PC-3 (cell line): ENCODE measurements at regions not wholly inside any gene's neighbourhood (a gene's known extent, or its start where the extent isn't known, plus 50 kb on each side); places are given as distances from the start of the nearest gene placed in this dataset.
"Not testable (repeated sequence)": the region's sequence is repeated elsewhere in the genome, so short reads cannot be mapped to it uniquely, and the experiment has no call there.

ENCODE experiments used
- ATAC-seq: fragments of 200-7000 bp; cut with Tn5 transposase; 2 replicates; pipeline ENCODE4 v1.9.1; 2020; ENCODE audit warnings: mild to moderate bottlenecking, moderate library complexity
- BruUV-seq: library from RNA; stranded (reverse); fragments of 400-500 nt; replicated peaks from 2 replicates; lab custom pipeline; 2021; lab: Mats Ljungman, UMichigan
- CTCF ChIA-PET: fragments of 300-600 bp; sonication (Branson Sonifier 250); formaldehyde crosslinking; loops from one replicate; lab custom pipeline; 2022; ENCODE audit warnings: antibody characterized with exemption; lab: Charles Lee
- POLR2A ChIA-PET: fragments of 300-600 bp; sonication (Branson Sonifier 250); formaldehyde crosslinking; loops from one replicate; lab custom pipeline; 2022; ENCODE audit warnings: antibody characterized with exemption; ENCODE audit not compliant: unreplicated experiment; lab: Charles Lee
- DNase-seq: peaks from one replicate; pipeline ENCODE4 v3.0.0-alpha.2; 2015
- H2AFZ ChIP-seq: fragments of 300-600 bp; sonication (generic); 2 replicates; pipeline ENCODE4 v1.6.0; 2016; ENCODE audit warnings: antibody characterized with exemption, low read length
- H3F3A ChIP-seq: fragments of 300-600 bp; sonication (generic); one replicate; pipeline ENCODE4 v1.6.0; 2017; ENCODE audit warnings: antibody characterized with exemption, low read length, control low read depth, mild to moderate bottlenecking; ENCODE audit not compliant: unreplicated experiment
- H3K27ac ChIP-seq: fragments of 300-600 bp; sonication (generic); 2 replicates; pipeline ENCODE4 v1.5.1; 2016; ENCODE audit warnings: mild to moderate bottlenecking, low read length
- H3K27me3 ChIP-seq: fragments of 300-600 bp; sonication (generic); 2 replicates; pipeline ENCODE4 v1.6.1; 2016; ENCODE audit warnings: low read length, mixed read lengths
- H3K36me3 ChIP-seq: fragments of 300-600 bp; sonication (generic); 2 replicates; pipeline ENCODE4 v1.6.1; 2016; ENCODE audit warnings: low read depth, mixed run types, low read length, mixed read lengths
- H3K4me1 ChIP-seq: fragments of 300-600 bp; sonication (generic); 2 replicates; pipeline ENCODE4 v1.5.1; 2016; ENCODE audit warnings: low read length; ENCODE audit not compliant: insufficient read depth
- H3K4me2 ChIP-seq: fragments of 300-600 bp; sonication (generic); 2 replicates; pipeline ENCODE4 v1.6.0; 2016; ENCODE audit warnings: low read length
- H3K4me3 ChIP-seq: fragments of 300-600 bp; sonication (generic); 2 replicates; pipeline ENCODE4 v1.5.1; 2016; ENCODE audit warnings: mild to moderate bottlenecking, low read length, mixed read lengths
- H3K79me2 ChIP-seq: fragments of 300-600 bp; sonication (generic); 2 replicates; pipeline ENCODE4 v1.6.1; 2017; ENCODE audit warnings: low read length, mixed read lengths
- H3K9ac ChIP-seq: fragments of 300-600 bp; sonication (generic); 2 replicates; pipeline ENCODE4 v1.6.0; 2016; ENCODE audit warnings: mild to moderate bottlenecking, low read length
- H3K9me2 ChIP-seq: fragments of 300-600 bp; sonication (generic); replicated peaks from 2 replicates; pipeline ENCODE4 v1.6.1; 2016; ENCODE audit warnings: mixed run types, low read length, mixed read lengths
- H3K9me3 ChIP-seq: fragments of 300-600 bp; sonication (generic); 2 replicates; pipeline ENCODE4 v1.6.1; 2016; ENCODE audit warnings: low read length, mixed read lengths
- H4K20me1 ChIP-seq: fragments of 300-600 bp; sonication (generic); 2 replicates; pipeline ENCODE4 v1.6.1; 2016; ENCODE audit warnings: low read length, mixed read lengths
- EZH2 ChIP-seq: fragments of 300-600 bp; sonication (generic); IDR thresholded peaks from one replicate; pipeline ENCODE4 v1.6.1; 2017; ENCODE audit warnings: antibody characterized with exemption, mild to moderate bottlenecking, low read length; ENCODE audit not compliant: unreplicated experiment
- EZH2phosphoT487 ChIP-seq: fragments of 300-600 bp; sonication (generic); IDR thresholded peaks from 2 replicates; pipeline ENCODE4 v1.6.1; 2018; ENCODE audit warnings: mild to moderate bottlenecking, antibody characterized with exemption, low read length, borderline replicate concordance
- intact Hi-C: fragments of 100-400 bp; cut with micrococcal nuclease; formaldehyde crosslinking; loops from 2 replicates; pipeline ENCODE4 v1.9.0; 2023
- TF ChIP-seq, protein P1 (sequence below): fragments of 300-600 bp; sonication (generic); conservative IDR thresholded peaks from 2 replicates; pipeline ENCODE4 v1.5.1; 2017; ENCODE audit warnings: antibody characterized with exemption, low read depth, mild to moderate bottlenecking, low read length

DNA sequence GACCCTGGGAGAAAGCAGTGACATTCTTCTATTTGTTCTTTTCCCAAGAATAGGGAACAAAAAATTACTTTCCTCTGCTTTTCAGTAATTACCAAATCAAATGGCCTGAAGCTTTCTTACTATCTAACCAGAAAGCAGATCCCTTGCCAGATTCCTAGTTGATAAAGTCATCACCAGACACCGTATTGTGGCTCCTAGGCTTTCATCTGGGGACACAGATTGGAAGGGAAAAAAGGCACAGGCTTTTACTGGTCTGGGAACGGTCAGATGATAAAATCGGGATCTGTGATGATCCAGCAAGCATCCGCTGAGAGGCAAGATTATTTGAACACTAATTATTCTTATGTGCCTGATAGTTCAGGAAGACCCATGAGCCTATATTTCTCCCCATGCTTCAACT lies 79.1 kb upstream of the BCL2L14 start:
- no peaks in the 10 kb centered on the region for H3K9me3 ChIP-seq
- intact Hi-C loops, result no loop called here
- H3F3A ChIP-seq, result no peaks in the 10 kb centered on the region
- CTCF ChIA-PET, result no interaction called here
- DNase-seq, result no peak
- H3K9ac ChIP-seq, result no peak overlapping the region
- no TSS peak for BruUV-seq
- no peak overlapping the region for H3K4me2 ChIP-seq
- ATAC-seq, result no peak
- POLR2A ChIA-PET, result no interaction called here
- H3K4me3 ChIP-seq, result no peak overlapping the region
- H3K9me2 ChIP-seq, result no peaks in the 10 kb centered on the region
- no peaks in the 10 kb centered on the region for H3K36me3 ChIP-seq
- H3K79me2 ChIP-seq, result no peaks in the 10 kb centered on the region
- no peak overlapping the region for H2AFZ ChIP-seq
- no peaks in the 10 kb centered on the region for H3K27me3 ChIP-seq
- no peak overlapping the region for H3K27ac ChIP-seq
- 0 out of 2 replicates have a peak, but pooled peaks cover under 1% of the 10 kb centered on the region for H3K4me1 ChIP-seq
- TF ChIP-seq EZH2phosphoT487 (no peak), EZH2 (no peak)
- TF ChIP-seq, protein P1, sequence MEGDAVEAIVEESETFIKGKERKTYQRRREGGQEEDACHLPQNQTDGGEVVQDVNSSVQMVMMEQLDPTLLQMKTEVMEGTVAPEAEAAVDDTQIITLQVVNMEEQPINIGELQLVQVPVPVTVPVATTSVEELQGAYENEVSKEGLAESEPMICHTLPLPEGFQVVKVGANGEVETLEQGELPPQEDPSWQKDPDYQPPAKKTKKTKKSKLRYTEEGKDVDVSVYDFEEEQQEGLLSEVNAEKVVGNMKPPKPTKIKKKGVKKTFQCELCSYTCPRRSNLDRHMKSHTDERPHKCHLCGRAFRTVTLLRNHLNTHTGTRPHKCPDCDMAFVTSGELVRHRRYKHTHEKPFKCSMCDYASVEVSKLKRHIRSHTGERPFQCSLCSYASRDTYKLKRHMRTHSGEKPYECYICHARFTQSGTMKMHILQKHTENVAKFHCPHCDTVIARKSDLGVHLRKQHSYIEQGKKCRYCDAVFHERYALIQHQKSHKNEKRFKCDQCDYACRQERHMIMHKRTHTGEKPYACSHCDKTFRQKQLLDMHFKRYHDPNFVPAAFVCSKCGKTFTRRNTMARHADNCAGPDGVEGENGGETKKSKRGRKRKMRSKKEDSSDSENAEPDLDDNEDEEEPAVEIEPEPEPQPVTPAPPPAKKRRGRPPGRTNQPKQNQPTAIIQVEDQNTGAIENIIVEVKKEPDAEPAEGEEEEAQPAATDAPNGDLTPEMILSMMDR, result no peak
- H4K20me1 ChIP-seq, result no peaks in the 10 kb centered on the region

DNA sequence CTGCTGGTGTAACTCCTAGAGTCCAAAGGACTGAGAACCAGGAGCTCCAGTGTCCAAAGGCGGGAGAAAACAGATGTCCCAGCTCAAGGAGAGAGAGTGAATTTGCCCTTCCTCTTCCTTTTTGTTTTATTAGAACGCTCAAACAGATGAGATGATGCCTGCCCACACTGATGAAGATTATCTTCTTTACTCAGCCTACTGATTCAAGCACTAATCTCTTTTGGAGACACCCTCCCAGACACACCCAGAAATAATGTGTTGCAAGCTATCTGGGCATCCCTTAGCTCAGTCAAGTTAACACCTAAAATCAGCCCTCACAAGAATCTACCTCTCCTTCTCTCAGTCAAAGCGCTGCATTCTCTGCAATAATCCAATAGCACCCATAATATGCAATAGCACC lies 78.2 kb upstream of the BCL2L14 start:
- no peak overlapping the region for H3K27ac ChIP-seq

DNA sequence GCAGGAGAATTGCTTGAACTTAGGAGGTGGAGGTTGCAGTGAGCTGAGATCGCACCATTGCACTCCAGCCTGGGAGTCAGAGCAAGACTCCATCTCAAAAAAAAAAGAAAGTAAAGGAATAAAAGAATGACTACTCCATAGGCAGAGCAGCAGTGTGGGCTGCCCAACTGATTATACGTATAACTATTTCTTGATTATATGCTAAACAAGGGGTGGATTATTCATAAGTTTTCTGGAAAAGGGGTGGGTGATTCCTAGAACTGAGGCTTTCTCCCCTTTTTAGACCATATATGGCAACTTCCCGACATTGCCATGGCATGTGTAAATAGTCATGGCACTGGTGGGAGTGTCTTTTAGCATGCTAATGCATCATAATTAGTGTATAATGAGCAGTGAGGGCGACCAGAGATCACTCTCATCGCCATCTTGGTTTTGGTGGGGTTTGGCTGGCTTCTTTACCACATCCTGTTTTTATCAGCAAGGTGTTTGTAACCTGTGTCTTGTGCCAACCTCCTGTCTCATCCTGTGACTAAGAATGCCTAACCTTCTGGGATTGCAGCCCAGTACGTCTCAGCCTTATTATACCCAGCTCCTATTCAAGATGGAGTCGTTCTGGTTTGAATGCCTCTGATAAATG lies 72.3 kb upstream of the BCL2L14 start:
- intact Hi-C loops, BruUV-seq, H3K4me3 ChIP-seq, H3F3A ChIP-seq, H3K9ac ChIP-seq, H3K36me3 ChIP-seq, H3K9me3 ChIP-seq, H3K79me2 ChIP-seq, POLR2A ChIA-PET, CTCF ChIA-PET, H3K27me3 ChIP-seq, H4K20me1 ChIP-seq, H3K9me2 ChIP-seq: not testable (repeated sequence)
- Histone ChIP-seq H3K27ac (peak overlapping the region; percentile 69), H3K4me1 (peaks cover 10% of the 10 kb centered on the region), H3K4me2 (0 out of 2 replicates have a peak overlapping the region, but pooled peaks have one; percentile 31), H2AFZ (peak overlapping the region; percentile 48; the same call in 1 of the 2 replicates)
- DNase-seq (peak; percentile 82), ATAC-seq (peak; percentile 84)

More for the DNA sequence above, 78.2 kb upstream of the BCL2L14 start:
- Histone ChIP-seq H3K4me1 (no peaks in the 10 kb centered on the region), H2AFZ (no peak overlapping the region), H3K79me2 (no peaks in the 10 kb centered on the region), H4K20me1 (no peaks in the 10 kb centered on the region), H3K27me3 (no peaks in the 10 kb centered on the region), H3K9me3 (no peaks in the 10 kb centered on the region), H3K36me3 (no peaks in the 10 kb centered on the region), H3K9me2 (no peaks in the 10 kb centered on the region), H3F3A (no peaks in the 10 kb centered on the region), H3K9ac (no peak overlapping the region), H3K4me3 (no peak overlapping the region), H3K4me2 (no peak overlapping the region)
- no peak for DNase-seq
- intact Hi-C loops, result no loop called here
- BruUV-seq, result no TSS peak
- ChIA-PET CTCF (no interaction called here), POLR2A (no interaction called here)
- no peak for TF ChIP-seq EZH2
- TF ChIP-seq EZH2phosphoT487, result no peak
- TF ChIP-seq, protein P1, result no peak
- ATAC-seq, result no peak
